GM10266 (cell line): ENCODE measurements at regions not wholly inside any gene's neighbourhood (a gene's known extent, or its start where the extent isn't known, plus 50 kb on each side); places are given as distances from the start of the nearest gene placed in this dataset.

Experiments
- DNase-seq: peaks from one replicate; pipeline ENCODE4 v3.0.0; 2012; ENCODE audit errors: extremely low spot score
- TF ChIP-seq, protein P1 (sequence below): IDR thresholded peaks from 2 replicates; pipeline ENCODE4 v1.5.1; 2012; ENCODE audit warnings: mild to moderate bottlenecking, low read depth; ENCODE audit not compliant: control insufficient read depth, insufficient read depth; ENCODE audit errors: missing control alignments

DNA sequence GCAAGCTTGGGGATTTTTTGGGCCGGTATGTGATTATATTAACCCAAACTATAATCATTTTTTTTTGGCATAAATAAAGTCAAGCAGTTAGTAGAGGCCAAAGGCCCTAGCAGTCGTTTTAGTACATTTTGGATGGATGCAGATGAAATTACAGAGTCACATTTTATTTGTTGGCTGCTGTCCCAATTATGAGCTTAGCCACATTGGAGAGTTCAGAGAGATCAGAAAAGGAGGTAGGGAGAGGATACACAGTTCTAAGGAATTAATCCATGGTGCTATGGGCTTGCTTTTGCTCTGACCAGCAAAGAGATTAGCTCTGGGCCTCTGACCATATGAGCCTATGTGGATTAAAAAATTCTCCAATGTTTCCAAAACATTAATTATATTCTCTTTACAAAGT is 395.1 kb downstream of the RAPGEF2 start:
- TF ChIP-seq, protein P1, sequence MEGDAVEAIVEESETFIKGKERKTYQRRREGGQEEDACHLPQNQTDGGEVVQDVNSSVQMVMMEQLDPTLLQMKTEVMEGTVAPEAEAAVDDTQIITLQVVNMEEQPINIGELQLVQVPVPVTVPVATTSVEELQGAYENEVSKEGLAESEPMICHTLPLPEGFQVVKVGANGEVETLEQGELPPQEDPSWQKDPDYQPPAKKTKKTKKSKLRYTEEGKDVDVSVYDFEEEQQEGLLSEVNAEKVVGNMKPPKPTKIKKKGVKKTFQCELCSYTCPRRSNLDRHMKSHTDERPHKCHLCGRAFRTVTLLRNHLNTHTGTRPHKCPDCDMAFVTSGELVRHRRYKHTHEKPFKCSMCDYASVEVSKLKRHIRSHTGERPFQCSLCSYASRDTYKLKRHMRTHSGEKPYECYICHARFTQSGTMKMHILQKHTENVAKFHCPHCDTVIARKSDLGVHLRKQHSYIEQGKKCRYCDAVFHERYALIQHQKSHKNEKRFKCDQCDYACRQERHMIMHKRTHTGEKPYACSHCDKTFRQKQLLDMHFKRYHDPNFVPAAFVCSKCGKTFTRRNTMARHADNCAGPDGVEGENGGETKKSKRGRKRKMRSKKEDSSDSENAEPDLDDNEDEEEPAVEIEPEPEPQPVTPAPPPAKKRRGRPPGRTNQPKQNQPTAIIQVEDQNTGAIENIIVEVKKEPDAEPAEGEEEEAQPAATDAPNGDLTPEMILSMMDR: no peak
- DNase-seq: no peak

GRCh38 chr4:159498446-159499115 is 395.7 kb downstream of the RAPGEF2 start:
- no peak for DNase-seq
- TF ChIP-seq, protein P1: no peak

DNA sequence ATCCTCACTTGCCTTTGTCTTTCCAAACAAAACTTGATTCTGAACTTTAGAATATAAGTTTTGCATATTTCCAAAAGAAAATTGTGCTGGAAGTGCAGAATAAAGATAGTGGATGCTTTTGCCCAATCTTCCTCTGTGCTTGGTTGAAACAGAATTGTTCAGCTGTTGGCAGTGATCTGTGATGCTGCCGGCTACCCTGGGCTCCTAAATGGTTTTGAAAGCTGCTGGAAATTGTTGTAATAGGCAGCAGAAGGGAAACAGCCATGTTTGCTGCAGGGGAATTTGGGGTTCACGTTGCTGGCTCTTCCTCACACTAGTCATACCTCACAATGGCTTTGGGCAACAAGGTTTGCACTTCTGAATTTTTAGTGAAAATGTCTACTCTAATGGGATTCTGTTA is 398.0 kb downstream of the RAPGEF2 start:
- DNase-seq: no peak
- TF ChIP-seq, protein P1: no peak

DNA sequence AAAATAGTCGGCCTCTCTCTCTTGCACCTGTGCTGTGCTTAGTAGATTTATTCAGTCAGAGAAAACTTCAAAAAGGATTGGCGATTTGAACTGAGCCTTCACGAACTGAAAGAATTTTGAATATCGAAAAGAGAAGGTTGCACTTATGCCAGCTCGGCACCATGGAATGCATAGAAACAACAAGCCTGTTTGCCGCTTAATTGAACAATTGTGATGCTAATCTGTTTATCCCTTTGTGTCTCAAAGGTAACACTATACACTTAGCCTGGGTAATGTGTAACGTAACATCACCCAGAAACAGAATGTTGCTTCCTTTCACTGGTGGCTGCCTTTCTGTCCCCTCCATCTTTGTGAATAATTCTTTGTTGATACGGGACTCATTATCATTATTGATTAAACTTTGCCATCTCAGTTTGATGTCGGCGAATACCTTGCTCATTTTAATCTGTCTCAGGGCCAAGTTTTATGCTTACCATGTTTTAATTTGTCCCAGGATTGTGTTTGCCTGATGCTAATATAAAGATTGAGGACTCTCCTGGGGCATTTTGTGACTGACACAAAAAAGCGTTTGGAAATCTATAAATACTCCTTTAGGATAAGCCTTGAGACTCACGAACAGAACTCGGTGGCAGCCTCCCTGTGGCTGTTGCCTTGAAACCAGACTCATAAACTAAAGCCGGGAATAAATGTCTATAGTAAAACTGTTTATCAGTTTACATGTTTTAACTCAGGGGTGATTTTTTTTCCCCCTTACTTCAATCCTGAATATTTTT is 400.5 kb downstream of the RAPGEF2 start:
- TF ChIP-seq, protein P1: no peak

GRCh38 chr4:159504684-159505083 is 401.8 kb downstream of the RAPGEF2 start:
- TF ChIP-seq, protein P1: no peak
- no peak for DNase-seq

More for the DNA sequence above, 400.5 kb downstream of the RAPGEF2 start:
- DNase-seq: no peak

DNA sequence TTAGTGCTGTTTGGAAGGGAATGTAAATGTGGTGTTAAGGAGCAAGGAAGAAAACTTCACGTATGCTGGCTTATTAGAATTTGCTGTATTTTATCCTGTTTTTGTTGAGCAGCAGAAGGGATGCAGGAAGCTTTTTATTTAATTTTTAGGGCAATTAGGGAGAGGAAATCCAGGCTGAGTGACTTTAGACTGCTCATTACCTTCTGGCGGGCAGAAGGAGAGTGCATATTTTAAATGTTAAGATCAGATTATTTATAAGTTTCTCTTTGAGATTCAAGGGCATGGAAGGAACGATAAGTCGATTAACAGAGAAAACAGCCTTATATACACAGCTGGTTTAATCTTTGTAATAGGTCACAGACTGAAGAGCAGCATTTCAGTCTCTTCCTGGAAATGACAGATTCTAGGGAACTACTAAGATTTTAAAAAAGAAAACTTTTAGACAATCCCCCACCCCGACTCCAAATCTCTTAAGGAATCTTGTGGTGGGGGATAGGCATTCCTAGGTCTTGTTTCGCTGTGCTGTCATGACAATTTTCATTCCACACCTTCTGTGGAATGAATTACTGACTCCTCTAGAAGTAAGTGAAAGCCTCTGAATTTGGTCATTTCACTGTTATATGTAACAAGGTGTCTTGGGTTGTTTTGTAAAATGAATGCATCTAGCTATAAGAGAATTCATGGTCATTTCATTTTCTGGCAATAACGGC is 402.5 kb downstream of the RAPGEF2 start:
- TF ChIP-seq, protein P1: no peak
- no peak for DNase-seq

GRCh38 chr4:159506801-159507517 is 404.1 kb downstream of the RAPGEF2 start:
- no peak for DNase-seq
- TF ChIP-seq, protein P1: no peak
